ENCODE measurements at regions not wholly inside any gene's neighbourhood (a gene's known extent, or its start where the extent isn't known, plus 50 kb on each side); places are given as distances from the start of the nearest gene placed in this dataset.
A peak's percentile ranks its signal among the peaks of the same experiment; 100 is the strongest.

DNA sequence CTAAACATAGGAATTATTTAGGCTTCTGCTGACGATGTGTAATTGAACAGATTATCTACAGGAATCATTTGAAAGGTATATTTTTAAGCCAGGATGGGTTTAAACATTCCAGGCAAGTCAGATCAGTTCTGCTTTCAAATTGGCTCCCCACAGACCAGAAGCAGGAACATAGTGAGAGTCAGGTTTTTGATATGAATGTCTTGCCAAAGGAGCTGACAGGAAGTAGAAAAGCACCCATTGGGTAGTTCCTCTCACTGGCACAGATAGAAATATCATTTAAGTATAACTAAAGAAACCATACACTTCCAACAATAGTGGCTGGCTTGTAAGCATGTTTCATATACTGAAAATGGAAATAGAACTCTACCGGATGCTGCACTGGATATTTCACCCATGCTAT lies 95.2 kb downstream of the CLDN1 start:
- DNase-seq (ENCODE audit: low read depth): no peak
- TF ChIP-seq, protein P1, sequence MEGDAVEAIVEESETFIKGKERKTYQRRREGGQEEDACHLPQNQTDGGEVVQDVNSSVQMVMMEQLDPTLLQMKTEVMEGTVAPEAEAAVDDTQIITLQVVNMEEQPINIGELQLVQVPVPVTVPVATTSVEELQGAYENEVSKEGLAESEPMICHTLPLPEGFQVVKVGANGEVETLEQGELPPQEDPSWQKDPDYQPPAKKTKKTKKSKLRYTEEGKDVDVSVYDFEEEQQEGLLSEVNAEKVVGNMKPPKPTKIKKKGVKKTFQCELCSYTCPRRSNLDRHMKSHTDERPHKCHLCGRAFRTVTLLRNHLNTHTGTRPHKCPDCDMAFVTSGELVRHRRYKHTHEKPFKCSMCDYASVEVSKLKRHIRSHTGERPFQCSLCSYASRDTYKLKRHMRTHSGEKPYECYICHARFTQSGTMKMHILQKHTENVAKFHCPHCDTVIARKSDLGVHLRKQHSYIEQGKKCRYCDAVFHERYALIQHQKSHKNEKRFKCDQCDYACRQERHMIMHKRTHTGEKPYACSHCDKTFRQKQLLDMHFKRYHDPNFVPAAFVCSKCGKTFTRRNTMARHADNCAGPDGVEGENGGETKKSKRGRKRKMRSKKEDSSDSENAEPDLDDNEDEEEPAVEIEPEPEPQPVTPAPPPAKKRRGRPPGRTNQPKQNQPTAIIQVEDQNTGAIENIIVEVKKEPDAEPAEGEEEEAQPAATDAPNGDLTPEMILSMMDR (conservative IDR thresholded peaks at IDR 0.05; ENCODE audit: low read depth, low read length): no peak
- H3K4me3 ChIP-seq (ENCODE audit: low read depth, low read length): no peak overlapping the region

DNA sequence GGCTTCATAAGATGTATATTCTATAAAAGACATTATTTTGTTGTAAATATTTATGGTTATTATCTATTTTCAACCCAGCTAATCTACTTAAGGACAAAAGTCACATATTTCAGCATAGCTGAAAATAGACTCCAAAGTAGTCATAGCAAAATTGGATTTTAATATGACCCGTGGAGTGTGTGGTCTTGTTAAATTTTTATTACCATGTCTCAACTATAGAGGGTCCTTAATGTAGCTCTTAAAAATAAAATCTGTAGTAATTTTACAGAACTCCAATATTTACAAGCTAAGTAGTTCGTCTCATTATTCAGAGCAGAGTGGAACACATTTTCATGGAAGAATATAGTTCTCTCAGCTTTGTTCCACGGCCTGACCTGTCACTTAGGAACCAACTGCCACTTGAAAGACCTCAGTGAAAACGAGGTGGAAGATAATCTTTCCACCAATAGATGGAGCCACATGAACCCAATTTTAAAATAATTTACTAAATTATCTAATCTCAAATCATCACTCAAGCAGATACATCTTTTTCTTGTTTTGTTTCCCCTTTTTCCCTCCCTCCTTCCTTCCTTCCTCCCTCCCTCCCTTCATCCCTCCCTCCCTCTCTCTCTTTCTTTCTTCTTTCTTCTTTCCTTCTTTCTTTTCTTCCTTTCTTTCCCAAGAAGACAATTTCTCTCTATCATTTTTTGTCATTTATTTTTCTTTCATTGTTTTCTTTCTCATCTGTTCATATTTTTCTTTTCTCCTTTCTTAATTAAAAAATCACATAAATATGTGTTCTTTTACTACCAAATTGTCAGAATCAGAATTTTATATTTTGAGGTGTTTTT lies 97.2 kb downstream of the CLDN1 start:
- no peak overlapping the region for H3K4me3 ChIP-seq (ENCODE audit: low read depth, low read length)
- TF ChIP-seq, protein P1 (conservative IDR thresholded peaks at IDR 0.05; ENCODE audit: low read depth, low read length): peak; percentile 62
- peak; percentile 63 for DNase-seq (ENCODE audit: low read depth)

DNA sequence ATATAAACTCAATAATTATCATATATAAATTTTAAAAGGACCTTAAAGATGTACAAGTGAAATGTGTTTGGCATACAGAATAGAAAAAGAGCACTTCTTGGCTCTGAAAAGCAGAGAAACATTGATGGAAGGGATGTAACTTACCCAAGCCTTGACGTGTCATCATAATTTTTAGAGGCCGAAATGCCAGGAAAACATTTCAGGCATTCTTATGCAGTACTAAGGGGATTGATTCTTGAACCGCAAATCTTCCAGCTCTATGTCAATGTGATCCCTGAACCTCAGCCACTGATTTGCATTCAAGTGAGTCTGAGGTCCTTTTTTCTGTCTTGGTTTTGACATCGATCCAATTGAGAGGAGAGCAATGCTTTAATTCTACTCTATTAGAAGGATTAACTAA lies 97.8 kb downstream of the CLDN1 start:
- TF ChIP-seq, protein P1 (conservative IDR thresholded peaks at IDR 0.05; ENCODE audit: low read depth, low read length): no peak
- DNase-seq (ENCODE audit: low read depth): no peak
- H3K4me3 ChIP-seq (ENCODE audit: low read depth, low read length): no peak overlapping the region

DNA sequence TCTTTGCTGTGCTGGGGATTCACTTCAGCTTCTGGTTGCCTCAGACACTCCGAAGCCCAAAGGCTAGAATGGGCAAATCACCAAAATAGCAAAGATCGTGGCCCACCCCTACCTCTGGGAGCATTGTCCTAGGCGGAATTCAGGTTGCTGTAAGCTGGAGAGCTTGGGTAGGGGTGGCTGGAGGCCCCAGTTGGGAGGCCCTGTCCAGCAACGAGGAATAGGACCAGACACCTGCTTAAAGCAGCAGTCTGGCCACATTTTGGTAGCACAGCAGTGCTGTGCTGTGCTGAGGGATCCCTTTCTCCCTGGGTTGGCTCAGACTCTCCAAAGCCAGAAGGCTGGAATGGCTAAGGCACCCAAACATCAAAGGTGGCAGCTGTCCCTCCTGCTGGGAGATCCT lies 99.3 kb downstream of the CLDN1 start:
- no peak overlapping the region for H3K4me3 ChIP-seq (ENCODE audit: low read depth, low read length)
- no peak for DNase-seq (ENCODE audit: low read depth)
- TF ChIP-seq, protein P1 (conservative IDR thresholded peaks at IDR 0.05; ENCODE audit: low read depth, low read length): no peak

DNA sequence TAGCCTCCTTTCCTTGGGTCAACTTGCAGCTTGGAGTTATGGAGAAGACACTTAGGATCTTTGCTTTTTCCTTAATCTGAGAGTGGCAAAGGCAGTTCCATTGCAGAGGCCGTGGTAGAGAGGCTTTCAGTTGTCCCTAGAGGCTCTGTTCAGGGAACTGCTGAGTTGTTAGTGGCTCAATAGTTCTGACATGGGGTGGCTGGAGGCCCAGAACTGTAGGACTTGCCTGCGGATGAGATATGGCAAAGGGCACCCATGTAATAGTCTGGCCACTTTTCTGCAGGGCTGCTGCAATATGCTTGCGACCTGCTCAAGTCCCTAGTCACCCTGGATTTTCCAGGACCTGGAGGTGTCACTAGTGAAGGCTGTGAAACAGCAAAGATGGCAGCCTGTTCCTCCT lies 99.9 kb downstream of the CLDN1 start:
- TF ChIP-seq, protein P1 (conservative IDR thresholded peaks at IDR 0.05; ENCODE audit: low read depth, low read length): no peak
- DNase-seq (ENCODE audit: low read depth): no peak

DNA sequence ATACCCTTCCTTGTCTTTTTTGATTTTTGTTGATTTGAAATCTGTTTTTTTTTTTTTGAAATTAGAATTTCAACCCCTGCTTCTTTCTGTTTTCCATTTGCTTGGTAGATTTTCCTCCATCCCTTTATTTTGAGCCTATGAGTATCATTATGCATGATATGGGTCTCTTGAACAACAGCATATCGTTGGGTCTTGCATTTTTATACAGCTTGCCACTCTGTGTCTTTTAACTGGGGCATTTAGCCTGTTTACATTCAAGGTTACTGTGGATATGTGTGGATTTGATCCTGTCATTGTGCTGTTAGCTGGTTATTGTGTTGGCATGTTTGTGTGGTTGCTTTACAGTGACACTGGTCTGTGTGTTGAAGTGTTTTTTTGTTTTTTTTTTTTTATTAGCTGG lies 99.7 kb upstream of the P3H2 start:
- no peak for DNase-seq (ENCODE audit: low read depth)

More for the DNA sequence above, 99.9 kb downstream of the CLDN1 start:
- H3K4me3 ChIP-seq (ENCODE audit: low read depth, low read length): no peak overlapping the region

More for the DNA sequence above, 99.7 kb upstream of the P3H2 start:
- TF ChIP-seq, protein P1 (conservative IDR thresholded peaks at IDR 0.05; ENCODE audit: low read depth, low read length): no peak
- no peak overlapping the region for H3K4me3 ChIP-seq (ENCODE audit: low read depth, low read length)
